ENCODE measurements at regions not wholly inside any gene's neighbourhood (a gene's known extent, or its start where the extent isn't known, plus 50 kb on each side); places are given as distances from the start of the nearest gene placed in this dataset.

DNA sequence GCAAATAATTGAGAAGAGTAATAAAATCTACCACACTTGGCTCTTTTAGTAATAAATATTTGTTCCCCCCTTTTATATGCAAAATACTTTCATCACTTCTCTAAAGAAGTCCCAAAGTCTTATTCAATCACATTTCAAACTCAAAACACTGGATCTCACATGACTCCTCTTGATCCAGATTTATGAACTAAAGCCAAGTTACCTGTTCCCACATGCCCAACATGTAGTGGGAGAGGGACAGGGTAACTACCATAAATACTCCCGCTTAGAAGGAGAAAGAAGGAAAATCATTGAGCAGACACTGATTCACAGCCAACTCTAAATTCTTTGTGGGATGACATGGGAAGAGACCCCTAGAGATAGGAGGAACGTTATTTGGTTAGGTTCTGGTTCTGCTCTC is 64.9 kb upstream of the PMFBP1 start:
- TF ChIP-seq, protein P1, sequence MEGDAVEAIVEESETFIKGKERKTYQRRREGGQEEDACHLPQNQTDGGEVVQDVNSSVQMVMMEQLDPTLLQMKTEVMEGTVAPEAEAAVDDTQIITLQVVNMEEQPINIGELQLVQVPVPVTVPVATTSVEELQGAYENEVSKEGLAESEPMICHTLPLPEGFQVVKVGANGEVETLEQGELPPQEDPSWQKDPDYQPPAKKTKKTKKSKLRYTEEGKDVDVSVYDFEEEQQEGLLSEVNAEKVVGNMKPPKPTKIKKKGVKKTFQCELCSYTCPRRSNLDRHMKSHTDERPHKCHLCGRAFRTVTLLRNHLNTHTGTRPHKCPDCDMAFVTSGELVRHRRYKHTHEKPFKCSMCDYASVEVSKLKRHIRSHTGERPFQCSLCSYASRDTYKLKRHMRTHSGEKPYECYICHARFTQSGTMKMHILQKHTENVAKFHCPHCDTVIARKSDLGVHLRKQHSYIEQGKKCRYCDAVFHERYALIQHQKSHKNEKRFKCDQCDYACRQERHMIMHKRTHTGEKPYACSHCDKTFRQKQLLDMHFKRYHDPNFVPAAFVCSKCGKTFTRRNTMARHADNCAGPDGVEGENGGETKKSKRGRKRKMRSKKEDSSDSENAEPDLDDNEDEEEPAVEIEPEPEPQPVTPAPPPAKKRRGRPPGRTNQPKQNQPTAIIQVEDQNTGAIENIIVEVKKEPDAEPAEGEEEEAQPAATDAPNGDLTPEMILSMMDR (IDR thresholded peaks at IDR 0.05), result no peak
- no peak for TF ChIP-seq POLR2AphosphoS5 (IDR thresholded peaks at IDR 0.05)
- TF ChIP-seq POLR2A (IDR thresholded peaks at IDR 0.05; ENCODE audit: low read depth), result no peak

Data from esophagus muscularis mucosa (tissue), 3 donors.